ENCODE measurements at regions not wholly inside any gene's neighbourhood (a gene's known extent, or its start where the extent isn't known, plus 50 kb on each side); places are given as distances from the start of the nearest gene placed in this dataset.

GRCh38 chr10:62652114-62652513 is 152.4 kb upstream of the ADO start:
- no peak for TF ChIP-seq CTCF (IDR thresholded peaks at IDR 0.05)
- no peak for TF ChIP-seq POLR2A (IDR thresholded peaks at IDR 0.05)
